CD4-positive, alpha-beta T cell treated with Interferon gamma for 1 hour (primary cell): ENCODE measurements at regions not wholly inside any gene's neighbourhood (a gene's known extent, or its start where the extent isn't known, plus 50 kb on each side); places are given as distances from the start of the nearest gene placed in this dataset.
"Not testable (repeated sequence)": the region's sequence is repeated elsewhere in the genome, so short reads cannot be mapped to it uniquely, and the experiment has no call there.

ENCODE experiments used
- DNase-seq: peaks from one replicate; pipeline ENCODE4 v3.0.0-alpha.2; 2020

- no peak for DNase-seq
Measured at GRCh38 chr10:33732161-33732680, 397.8 kb upstream of the NRP1 start.

GRCh38 chr10:33731322-33731721 lies 396.9 kb upstream of the NRP1 start:
- DNase-seq, result no peak

- no peak for DNase-seq
Measured at GRCh38 chr10:33725430-33725829, 391.0 kb upstream of the NRP1 start.

DNA sequence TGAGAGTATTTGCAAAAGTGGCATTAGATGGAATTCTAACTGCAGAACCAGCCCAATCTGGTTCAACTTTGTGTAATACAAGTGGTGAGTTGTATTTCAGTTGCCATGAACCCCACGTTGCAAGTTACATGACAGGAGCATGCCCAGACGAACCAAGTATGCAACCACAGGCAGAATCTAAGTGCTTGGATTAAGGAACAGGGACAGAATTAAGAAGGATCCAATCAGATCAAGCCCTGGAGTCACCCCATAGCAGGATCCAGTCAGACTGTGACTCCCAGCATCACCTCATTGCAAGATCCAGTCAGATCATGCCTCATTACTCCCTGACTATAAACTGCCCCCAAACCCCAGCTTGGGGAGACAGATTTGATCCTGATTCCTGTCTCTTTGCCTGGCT lies 388.7 kb upstream of the NRP1 start:
- no peak for DNase-seq

- no peak for DNase-seq
Measured at GRCh38 chr10:33722067-33722466, 387.6 kb upstream of the NRP1 start.

- no peak for DNase-seq
Measured at GRCh38 chr10:33721509-33721908, 387.0 kb upstream of the NRP1 start.

GRCh38 chr10:33720161-33720560 lies 385.7 kb upstream of the NRP1 start:
- no peak for DNase-seq

DNA sequence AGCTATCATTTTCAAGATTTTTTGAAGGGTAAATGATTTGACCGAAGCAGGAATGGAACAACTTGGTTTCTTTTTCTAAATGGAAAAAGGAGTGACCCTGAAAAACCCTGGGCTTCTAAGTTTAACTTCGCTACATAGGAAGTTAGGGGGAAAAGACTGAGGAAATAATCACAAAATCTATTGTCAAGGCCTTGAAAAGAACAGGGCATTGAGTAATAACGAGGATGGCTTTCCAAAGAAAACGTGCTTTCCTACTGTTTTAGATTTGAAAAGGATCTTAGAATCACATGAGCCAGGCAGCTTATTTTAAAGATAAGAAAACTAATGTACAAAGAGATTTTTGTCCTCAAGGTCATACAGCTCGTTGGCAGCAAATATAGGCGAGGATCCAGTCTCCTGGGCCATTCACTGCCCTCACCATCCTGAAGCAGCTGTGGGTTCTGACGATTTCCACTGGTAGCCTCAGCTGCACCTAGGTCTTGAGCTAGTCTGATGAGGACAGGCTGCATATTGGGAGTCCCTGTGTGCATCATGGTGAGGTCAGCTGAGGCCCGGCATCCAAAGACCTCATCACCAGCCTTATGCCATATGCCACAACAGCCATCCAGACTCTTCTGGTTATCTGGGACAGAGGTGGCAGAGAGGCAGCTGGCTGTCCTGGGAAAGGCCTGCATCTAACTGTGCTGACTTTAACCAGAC lies 384.7 kb upstream of the NRP1 start:
- no peak for DNase-seq

- no peak for DNase-seq
Measured at GRCh38 chr10:33716501-33717267, 382.2 kb upstream of the NRP1 start.

- no peak for DNase-seq
Measured at GRCh38 chr10:33715303-33715975, 381.0 kb upstream of the NRP1 start.

- no peak for DNase-seq
Measured at GRCh38 chr10:33712825-33713224, 378.4 kb upstream of the NRP1 start.

- DNase-seq, result no peak
Measured at GRCh38 chr10:33710006-33710405, 375.5 kb upstream of the NRP1 start.

DNA sequence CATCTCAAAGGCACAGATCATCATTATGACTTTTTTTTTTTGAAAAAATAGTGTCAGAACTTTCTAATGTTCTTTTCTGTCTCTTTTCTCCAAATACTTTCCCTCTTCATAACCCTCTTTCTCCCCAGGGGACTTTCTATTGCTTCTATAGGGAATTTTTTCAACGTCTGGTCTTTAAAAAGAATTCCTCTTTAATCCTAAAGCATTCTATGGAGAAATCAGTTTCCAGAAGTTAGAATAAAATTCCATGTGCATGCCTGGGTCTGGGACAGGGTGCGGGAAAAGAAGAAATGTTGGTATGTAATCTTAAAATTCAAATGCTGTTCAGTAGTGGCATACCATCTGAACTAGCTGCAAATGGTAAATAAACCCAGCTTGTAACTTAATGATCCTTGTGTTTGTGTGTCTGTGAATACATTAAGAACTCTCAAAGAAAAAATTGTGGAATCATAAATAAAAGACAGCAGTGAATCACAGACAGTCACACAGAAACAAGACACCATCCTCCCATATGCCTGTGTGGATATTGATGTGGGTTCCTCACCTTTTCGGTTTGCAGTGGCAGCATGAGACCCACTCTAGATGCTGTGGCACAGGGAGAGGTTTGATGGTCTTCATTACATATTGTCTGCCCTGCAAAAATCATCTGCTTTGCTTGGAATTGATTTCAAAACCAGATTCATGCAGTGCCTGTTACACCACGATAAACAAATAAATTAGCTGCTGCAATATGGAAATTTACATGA lies 374.7 kb upstream of the NRP1 start:
- DNase-seq, result no peak

DNA sequence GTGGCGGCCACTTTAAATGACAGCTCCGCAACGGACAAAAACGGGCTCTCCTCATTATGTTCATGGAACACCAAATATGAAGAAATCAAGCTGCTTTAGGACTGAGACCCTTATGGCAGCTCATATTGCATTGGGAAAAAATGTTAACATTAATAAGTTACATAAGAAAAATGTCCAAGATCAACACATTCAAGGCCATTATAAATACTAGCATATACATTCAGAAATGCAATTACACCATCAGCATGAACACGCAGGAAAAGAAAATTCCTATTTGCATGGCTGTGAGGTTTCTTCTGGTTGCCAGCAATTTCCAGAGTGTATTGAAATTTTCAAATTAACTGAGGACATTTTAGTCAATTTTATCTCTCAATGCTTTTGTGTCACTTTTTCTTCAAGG lies 374.1 kb upstream of the NRP1 start:
- no peak for DNase-seq

DNA sequence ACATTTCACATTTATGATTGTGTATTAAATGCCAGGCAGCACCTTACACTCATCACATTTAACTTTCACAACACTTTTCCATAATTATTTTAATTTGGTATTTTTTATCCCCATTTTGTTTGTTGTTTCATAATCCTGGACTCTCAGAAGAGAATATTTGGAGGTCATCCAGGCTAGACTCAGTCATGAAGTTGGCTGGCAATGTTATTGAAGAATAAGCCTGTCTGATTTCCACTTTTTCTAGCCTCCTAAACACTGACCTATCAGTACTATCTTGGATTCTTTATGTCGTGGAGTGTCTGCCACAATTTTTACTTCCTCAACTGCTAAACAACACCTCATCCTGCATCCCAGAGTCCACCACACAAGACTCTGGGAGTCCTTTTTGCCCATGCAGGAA lies 372.3 kb upstream of the NRP1 start:
- no peak for DNase-seq

DNA sequence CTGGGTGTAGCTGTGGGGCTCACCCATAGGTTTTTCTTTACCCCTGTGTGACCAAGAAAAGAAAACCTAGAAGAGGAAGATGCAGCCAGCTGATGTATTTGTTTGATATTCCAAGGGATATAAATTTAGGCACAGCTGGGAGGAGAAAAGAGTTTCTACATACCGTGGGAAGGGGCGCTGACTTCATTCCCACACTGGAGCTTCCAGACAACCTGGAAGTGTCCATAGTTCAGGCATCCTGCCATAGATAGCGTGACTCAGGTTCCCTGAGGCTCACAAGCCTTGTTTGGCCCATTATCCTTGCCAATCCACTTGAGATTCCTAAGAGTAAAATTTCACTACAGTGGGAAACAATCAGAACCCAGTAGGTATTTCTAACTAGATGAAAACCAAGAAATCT lies 371.7 kb upstream of the NRP1 start:
- DNase-seq, result no peak

DNA sequence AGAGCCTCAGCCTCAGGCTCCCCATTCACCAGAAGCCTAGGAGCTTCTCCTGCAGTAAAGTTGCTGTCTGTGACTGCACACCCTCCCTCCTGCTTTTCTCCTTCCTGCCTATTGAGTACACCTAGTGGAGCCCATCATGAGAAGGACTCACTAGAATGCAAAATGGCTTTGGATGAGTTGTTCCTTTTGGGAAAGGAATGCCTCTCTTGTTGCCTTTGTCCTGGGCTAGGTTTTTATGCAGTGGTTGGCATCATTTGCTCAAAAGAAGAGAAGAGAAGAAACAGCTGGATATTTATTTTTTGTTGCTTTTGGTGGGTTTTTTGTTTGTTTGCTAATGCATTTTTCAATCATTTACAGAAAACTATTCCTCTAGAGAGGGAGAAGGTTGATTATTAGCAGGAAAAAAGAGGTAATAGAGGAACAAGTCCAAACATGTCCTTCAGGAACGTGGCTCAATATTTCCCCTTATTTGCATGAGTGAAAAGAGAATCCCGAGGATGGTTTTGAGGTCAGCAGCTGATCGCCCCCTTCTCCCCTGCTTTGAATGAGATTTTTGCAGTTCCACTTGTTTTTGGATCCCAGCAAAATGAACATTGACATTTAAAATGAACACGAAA lies 369.9 kb upstream of the NRP1 start:
- no peak for DNase-seq

GRCh38 chr10:33703501-33704213 lies 369.2 kb upstream of the NRP1 start:
- DNase-seq, result no peak

- no peak for DNase-seq
Measured at GRCh38 chr10:33698033-33698432, 363.6 kb upstream of the NRP1 start.

DNA sequence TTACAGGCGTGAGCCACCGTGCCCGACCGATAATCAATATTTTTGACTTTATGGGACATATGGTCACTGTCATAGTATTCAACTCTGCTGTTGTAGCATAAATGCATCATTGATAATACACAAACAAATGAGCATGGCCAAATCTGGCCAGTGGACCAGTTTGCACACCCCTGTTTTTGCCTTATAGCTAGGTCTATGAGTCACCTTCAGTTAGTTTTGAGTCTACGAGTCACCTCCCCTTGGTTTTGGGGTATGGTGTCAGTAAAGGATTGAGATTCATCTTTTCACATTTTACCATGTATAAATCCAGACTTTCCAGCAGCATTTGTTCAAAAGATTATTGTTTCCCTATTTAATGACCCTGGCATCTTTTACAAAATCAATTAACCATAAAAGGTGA lies 362.5 kb upstream of the NRP1 start:
- DNase-seq, result no peak

GRCh38 chr10:33695536-33695935 lies 361.1 kb upstream of the NRP1 start:
- no peak for DNase-seq

- DNase-seq, result not testable (repeated sequence)
Measured at GRCh38 chr10:33690536-33690935, 356.1 kb upstream of the NRP1 start.
